ENCODE measurements at regions not wholly inside any gene's neighbourhood (a gene's known extent, or its start where the extent isn't known, plus 50 kb on each side); places are given as distances from the start of the nearest gene placed in this dataset.

DNA sequence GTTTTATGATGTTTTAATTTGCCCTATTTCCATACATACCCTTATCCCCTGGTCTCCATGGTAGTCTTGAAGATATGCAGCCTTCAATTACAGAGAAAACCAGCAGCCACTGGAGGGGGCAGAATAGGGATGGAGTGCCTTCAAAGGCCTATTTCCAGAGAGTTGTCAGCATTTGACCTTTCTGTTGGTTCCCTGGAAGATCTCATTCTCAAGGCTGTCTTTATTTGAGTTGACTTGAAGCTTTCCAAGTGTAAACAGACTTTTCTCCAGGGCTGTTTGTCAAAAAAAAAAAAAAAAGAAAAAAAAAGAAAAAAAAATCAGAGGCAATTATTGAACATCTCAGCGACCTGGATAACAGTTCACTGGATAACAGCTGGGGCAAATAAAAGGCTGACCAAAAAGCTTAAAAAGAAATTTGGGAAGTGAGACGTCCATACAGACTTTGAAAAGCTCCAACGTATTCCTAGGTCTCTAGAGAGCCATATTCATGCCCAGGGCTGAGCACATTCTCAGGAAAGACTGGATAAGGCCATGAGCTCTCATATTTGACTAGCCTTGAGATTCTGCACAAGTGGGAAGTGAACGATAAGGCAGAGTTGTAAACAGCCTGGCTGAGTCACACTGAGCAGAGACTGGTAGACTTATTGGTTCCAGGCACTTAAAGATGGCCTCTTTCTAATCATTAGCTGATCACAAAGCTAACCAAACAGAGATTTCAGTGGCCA is 126.6 kb downstream of the VAPA start:
- TF ChIP-seq, protein P1, sequence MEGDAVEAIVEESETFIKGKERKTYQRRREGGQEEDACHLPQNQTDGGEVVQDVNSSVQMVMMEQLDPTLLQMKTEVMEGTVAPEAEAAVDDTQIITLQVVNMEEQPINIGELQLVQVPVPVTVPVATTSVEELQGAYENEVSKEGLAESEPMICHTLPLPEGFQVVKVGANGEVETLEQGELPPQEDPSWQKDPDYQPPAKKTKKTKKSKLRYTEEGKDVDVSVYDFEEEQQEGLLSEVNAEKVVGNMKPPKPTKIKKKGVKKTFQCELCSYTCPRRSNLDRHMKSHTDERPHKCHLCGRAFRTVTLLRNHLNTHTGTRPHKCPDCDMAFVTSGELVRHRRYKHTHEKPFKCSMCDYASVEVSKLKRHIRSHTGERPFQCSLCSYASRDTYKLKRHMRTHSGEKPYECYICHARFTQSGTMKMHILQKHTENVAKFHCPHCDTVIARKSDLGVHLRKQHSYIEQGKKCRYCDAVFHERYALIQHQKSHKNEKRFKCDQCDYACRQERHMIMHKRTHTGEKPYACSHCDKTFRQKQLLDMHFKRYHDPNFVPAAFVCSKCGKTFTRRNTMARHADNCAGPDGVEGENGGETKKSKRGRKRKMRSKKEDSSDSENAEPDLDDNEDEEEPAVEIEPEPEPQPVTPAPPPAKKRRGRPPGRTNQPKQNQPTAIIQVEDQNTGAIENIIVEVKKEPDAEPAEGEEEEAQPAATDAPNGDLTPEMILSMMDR (IDR thresholded peaks at IDR 0.05) = no peak
- DNase-seq (ENCODE audit: low spot score) (no peak), ATAC-seq (ENCODE audit: low FRiP score) (no peak)

DNA sequence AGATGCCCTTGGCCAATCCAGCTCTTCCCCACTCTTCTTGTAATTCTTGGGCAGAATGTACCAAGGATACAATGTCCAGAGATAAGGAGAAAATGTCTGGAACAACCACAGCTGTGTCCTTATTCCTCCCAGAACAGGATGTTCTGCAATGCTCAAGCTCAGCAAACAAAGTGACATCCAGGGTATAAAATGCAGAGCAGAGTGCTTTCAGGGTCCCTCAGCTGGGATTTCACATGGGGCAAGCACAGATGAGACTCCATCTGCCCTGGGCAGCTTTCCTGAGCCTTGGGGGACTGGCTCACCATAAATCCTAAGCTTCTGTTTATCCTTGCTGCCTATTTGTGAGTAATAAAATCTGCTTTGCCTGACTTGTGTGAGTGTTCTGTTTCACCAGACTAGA is 127.4 kb downstream of the VAPA start:
- ATAC-seq (ENCODE audit: low FRiP score) = peak; percentile 41
- TF ChIP-seq, protein P1 (IDR thresholded peaks at IDR 0.05) = no peak

DNA sequence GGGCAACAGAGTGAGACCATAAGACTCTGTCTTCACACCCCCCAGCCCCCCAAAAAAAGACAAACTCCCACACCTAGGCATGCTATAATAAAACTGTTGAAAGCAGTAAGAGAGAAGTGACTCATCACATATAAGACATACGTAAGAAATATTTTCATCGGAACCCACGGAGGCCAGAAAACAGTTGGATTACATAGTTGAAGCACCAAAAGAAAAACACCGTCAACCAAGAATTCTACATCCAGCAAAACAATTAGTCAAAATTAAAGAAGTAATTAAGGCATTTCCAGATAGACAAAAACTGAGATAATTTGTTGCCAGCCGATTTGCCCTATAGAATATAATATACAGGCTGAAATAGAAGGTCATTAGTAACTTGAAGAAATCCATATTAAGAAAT is 128.7 kb downstream of the VAPA start:
- no peak for DNase-seq (ENCODE audit: low spot score)
- ATAC-seq (ENCODE audit: low FRiP score) = no peak
- TF ChIP-seq, protein P1 (IDR thresholded peaks at IDR 0.05) = no peak

More for the DNA sequence above, 127.4 kb downstream of the VAPA start:
- no peak for DNase-seq (ENCODE audit: low spot score)

DNA sequence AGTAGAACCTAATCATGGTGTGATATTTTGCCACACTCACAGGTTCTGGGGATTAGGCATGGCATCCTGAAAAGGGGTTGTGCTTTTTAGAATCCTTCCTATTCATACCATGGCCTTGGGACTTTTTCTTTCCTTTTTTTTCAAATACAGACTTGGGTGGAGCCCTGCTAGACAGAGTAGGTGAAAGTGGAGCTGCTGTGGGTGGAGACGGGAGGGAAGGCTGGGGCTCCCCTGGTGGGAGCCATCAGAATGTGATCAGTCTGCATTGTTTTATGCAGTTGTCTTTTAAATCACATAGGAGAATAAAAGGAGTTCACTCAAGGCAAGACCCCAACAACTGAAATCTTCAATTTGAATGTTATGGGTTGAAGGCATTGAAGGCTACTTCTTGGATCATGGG is 130.2 kb downstream of the VAPA start:
- TF ChIP-seq, protein P1 (IDR thresholded peaks at IDR 0.05) = no peak
- DNase-seq (ENCODE audit: low spot score) = no peak
- no peak for ATAC-seq (ENCODE audit: low FRiP score)

DNA sequence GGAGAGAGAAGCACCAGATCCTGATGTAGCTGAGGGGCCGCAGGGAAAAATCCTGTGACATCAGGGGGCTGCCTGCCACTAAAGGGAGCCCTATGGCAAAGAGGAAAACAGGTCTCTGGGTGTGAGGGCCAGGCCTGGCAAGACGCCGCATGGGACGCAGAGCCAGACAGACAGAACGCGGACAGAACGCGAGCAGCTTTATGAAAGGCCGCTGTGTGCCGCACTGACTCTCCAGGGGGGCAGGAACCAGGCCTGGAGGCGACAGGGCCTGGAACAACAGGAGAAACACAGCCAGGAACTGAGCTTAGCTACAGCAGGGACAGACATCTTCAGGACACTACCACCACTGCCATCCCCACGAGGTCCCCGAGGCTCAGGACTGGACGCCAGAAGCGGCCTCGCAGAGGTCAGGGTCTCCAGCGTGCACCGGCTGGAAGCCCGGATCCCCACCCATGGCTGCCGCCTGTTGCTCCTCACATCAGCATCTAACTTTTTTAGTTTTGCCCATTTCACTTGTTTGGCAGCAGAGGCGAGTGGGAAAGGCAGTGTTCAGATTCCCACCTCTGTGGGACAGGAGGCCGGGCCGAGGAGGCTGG is 131.6 kb downstream of the VAPA start:
- DNase-seq (ENCODE audit: low spot score) (no peak), ATAC-seq (ENCODE audit: low FRiP score) (no peak)
- TF ChIP-seq, protein P1 (IDR thresholded peaks at IDR 0.05) = no peak

DNA sequence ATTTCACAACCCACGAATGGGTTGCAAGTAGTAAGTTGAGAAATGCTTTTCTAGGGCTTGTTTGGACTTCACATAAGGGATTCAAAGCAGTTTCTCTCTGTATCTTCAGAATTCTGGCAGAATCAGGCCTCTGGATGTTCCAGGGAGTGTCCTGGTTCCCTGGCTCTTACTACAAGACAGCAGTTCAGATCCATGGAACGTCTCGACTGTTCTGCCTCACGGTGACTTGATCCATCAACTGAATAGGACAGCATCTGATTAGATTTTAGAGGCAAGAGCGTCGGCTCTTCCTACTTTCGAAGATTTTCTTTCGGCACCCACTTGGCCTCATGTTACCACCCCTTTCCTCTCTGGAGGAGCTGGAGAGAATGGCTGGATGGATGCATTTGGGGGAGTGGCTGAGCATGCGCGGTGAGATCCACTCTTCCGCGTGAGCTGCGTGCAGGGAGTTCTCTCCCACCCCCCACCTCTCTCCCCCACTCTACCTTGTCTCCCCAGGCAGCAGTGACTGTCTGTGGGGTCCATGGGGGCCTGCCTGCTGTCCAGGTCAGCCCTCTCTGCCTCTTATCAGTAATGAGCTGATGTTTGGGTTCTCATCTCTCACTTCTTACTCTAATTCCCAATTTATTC is 132.5 kb downstream of the VAPA start:
- DNase-seq (ENCODE audit: low spot score) = no peak
- TF ChIP-seq, protein P1 (IDR thresholded peaks at IDR 0.05) = no peak

More for the DNA sequence above, 132.5 kb downstream of the VAPA start:
- ATAC-seq (ENCODE audit: low FRiP score) = no peak
